ENCODE measurements at regions not wholly inside any gene's neighbourhood (a gene's known extent, or its start where the extent isn't known, plus 50 kb on each side); places are given as distances from the start of the nearest gene placed in this dataset.

DNA sequence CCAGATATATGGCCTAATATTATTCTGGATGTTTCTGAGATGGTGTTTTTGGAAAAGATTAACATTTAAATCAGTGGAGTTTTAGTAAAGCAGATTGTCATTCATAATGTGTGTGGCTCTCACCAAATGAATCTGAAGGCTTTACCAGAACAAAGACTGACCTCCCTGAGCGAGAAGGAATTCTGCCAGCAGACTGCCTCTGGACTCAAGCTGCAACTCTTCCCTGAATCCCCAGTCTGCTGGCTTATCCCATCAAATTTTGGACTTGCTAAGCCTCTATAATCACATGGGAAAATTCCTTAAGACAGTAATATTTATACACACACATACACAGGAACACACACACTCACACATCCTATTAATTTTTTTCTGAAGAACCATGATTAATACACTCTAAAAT, 102.3 kb downstream of the FAM174B start:
- no peaks in the 10 kb centered on the region for H3K79me2 ChIP-seq (ENCODE audit: insufficient read depth, low read length)
- no peak for FAIRE-seq
- H3K4me1 ChIP-seq (ENCODE audit: insufficient read depth, low read length), result no peaks in the 10 kb centered on the region
- no peak overlapping the region for H2AFZ ChIP-seq (ENCODE audit: low read depth, low read length)
- no peak for TF ChIP-seq EZH2 (IDR thresholded peaks at IDR 0.05; ENCODE audit: insufficient read depth, low read length)
- no peak for TF ChIP-seq CTCF (IDR thresholded peaks at IDR 0.05; ENCODE audit: insufficient read depth, low read depth, low read length)
- Mint-ChIP-seq H3K4me3 (ENCODE audit: unreplicated experiment) (no peak overlapping the region), H3K4me1 (ENCODE audit: low read depth, unreplicated experiment) (no peaks in the 10 kb centered on the region), H3K27ac (ENCODE audit: unreplicated experiment) (no peak overlapping the region), H3K9me3 (ENCODE audit: unreplicated experiment) (peaks cover 2% of the 10 kb centered on the region), H3K36me3 (ENCODE audit: low read depth, unreplicated experiment) (no peaks in the 10 kb centered on the region), H3K27me3 (ENCODE audit: low read depth, unreplicated experiment) (no peaks in the 10 kb centered on the region)
- H3K27me3 ChIP-seq (ENCODE audit: insufficient read depth, low read length), result no peaks in the 10 kb centered on the region
- no peak overlapping the region for H3K4me3 ChIP-seq (ENCODE audit: insufficient read depth, low read depth, low read length)
- H3K9ac ChIP-seq (ENCODE audit: low read length), result no peak overlapping the region
- no peak for DNase-seq (ENCODE audit: low read depth)
- H4K20me1 ChIP-seq (ENCODE audit: insufficient read depth, low read length), result no peaks in the 10 kb centered on the region
- no peaks in the 10 kb centered on the region for H3K9me3 ChIP-seq (ENCODE audit: insufficient read depth, low read depth, low read length)
- no peak overlapping the region for H3K4me2 ChIP-seq (ENCODE audit: low read length)
- no peak overlapping the region for H3K27ac ChIP-seq (ENCODE audit: low read depth, low read length)
- no peaks in the 10 kb centered on the region for H3K36me3 ChIP-seq (ENCODE audit: insufficient read depth, low read length)

DNA sequence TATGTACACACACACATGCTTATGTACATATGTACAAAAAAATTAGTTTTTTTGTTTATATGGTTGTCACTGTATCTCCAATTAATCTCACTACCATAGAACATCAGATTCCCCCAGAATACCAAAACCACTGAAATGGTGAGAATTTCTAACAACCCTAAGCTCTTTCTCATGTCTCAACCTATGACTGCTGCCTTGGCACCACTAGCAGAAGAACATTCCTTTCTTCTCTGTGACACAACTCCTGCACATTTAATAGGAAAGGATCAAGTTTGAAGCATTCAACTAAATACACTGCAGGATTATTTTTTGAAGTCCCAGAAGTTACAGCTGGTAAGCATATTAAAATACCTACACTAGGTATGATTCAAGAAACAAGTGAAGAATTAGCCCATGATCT, 109.6 kb downstream of the FAM174B start:
- no peak for TF ChIP-seq EZH2 (IDR thresholded peaks at IDR 0.05; ENCODE audit: insufficient read depth, low read length)
- TF ChIP-seq CTCF (IDR thresholded peaks at IDR 0.05; ENCODE audit: insufficient read depth, low read depth, low read length), result no peak
- no peak overlapping the region for H3K27ac Mint-ChIP-seq (ENCODE audit: unreplicated experiment)
- H3K9me3 Mint-ChIP-seq (ENCODE audit: unreplicated experiment), result peaks cover 13% of the 10 kb centered on the region
- H3K27me3 ChIP-seq (ENCODE audit: insufficient read depth, low read length), result no peaks in the 10 kb centered on the region
- H4K20me1 ChIP-seq (ENCODE audit: insufficient read depth, low read length), result no peaks in the 10 kb centered on the region
- FAIRE-seq, result no peak
- H3K4me1 Mint-ChIP-seq (ENCODE audit: low read depth, unreplicated experiment), result peaks cover 6% of the 10 kb centered on the region
- H3K79me2 ChIP-seq (ENCODE audit: insufficient read depth, low read length), result no peaks in the 10 kb centered on the region
- H2AFZ ChIP-seq (ENCODE audit: low read depth, low read length), result no peak overlapping the region
- peak; percentile 4 for DNase-seq (ENCODE audit: low read depth)
- H3K4me2 ChIP-seq (ENCODE audit: low read length), result no peak overlapping the region
- no peak overlapping the region for H3K4me3 Mint-ChIP-seq (ENCODE audit: unreplicated experiment)
- H3K4me3 ChIP-seq (ENCODE audit: insufficient read depth, low read depth, low read length), result no peak overlapping the region
- H3K9me3 ChIP-seq (ENCODE audit: insufficient read depth, low read depth, low read length), result no peaks in the 10 kb centered on the region
- no peaks in the 10 kb centered on the region for H3K36me3 ChIP-seq (ENCODE audit: insufficient read depth, low read length)
- H3K4me1 ChIP-seq (ENCODE audit: insufficient read depth, low read length), result peaks cover 6% of the 10 kb centered on the region
- no peaks in the 10 kb centered on the region for H3K36me3 Mint-ChIP-seq (ENCODE audit: low read depth, unreplicated experiment)
- no peak overlapping the region for H3K9ac ChIP-seq (ENCODE audit: low read length)
- no peak overlapping the region for H3K27ac ChIP-seq (ENCODE audit: low read depth, low read length)
- H3K27me3 Mint-ChIP-seq (ENCODE audit: low read depth, unreplicated experiment), result peaks cover 5% of the 10 kb centered on the region

DNA sequence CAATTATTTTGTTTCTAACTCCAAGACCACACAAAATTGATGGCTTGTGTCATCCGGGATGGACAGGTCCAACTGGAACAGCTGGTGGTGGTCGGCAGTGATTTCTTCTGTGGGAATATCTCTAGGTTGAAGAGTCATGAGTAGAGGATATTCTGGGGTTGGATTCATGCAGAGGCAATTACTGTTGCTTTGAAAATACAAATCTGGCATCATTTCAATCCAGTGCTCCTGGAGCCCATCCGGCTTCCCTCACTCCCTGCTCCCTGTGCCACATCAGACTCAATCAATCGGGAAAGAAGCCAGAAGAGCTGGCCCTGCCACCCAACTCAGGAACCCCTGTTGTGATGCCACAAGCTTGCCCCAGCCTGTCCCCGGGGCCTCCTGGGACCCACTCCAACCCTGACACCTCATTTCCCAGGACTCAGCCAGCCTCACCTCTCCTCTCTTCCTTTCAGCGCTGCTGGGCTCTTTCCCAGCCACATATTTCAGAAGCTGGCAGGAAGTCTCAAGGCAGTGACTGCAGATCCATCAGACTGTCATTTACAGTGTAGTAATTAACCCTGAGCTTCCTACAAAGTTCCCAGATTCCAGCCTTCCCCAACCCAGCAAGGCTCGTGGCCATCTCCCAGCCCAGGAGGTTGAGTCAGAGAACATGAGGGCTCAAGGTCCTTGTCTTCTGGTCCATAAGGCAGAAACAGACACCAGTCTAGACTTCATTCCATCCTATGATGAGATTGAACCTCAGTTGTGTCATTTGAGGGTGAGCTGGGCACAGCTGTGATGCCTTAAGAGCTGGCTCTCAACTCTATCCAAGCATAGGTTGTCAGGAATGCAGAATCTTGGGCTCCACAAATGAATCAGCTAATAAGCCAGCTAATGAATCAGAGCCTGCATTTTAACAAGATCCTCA, 114.0 kb downstream of the FAM174B start:
- no peak overlapping the region for H3K9ac ChIP-seq (ENCODE audit: low read length)
- H2AFZ ChIP-seq (ENCODE audit: low read depth, low read length), result peak overlapping the region; percentile 52
- TF ChIP-seq CTCF (IDR thresholded peaks at IDR 0.05; ENCODE audit: insufficient read depth, low read depth, low read length) (no peak), EZH2 (IDR thresholded peaks at IDR 0.05; ENCODE audit: insufficient read depth, low read length) (no peak)
- no peak overlapping the region for H3K27ac ChIP-seq (ENCODE audit: low read depth, low read length)
- no peaks in the 10 kb centered on the region for H3K27me3 ChIP-seq (ENCODE audit: insufficient read depth, low read length)
- no peaks in the 10 kb centered on the region for H3K79me2 ChIP-seq (ENCODE audit: insufficient read depth, low read length)
- no peak overlapping the region for H3K4me3 Mint-ChIP-seq (ENCODE audit: unreplicated experiment)
- no peak overlapping the region for H3K4me3 ChIP-seq (ENCODE audit: insufficient read depth, low read depth, low read length)
- H3K9me3 Mint-ChIP-seq (ENCODE audit: unreplicated experiment), result peaks cover 15% of the 10 kb centered on the region
- no peaks in the 10 kb centered on the region for H4K20me1 ChIP-seq (ENCODE audit: insufficient read depth, low read length)
- H3K27me3 Mint-ChIP-seq (ENCODE audit: low read depth, unreplicated experiment), result peaks cover 2% of the 10 kb centered on the region
- no peak overlapping the region for H3K4me2 ChIP-seq (ENCODE audit: low read length)
- peak overlapping the region; percentile 87 for H3K27ac Mint-ChIP-seq (ENCODE audit: unreplicated experiment)
- no peaks in the 10 kb centered on the region for H3K36me3 Mint-ChIP-seq (ENCODE audit: low read depth, unreplicated experiment)
- DNase-seq (ENCODE audit: low read depth) (peak; percentile 71), FAIRE-seq (no peak)
- H3K9me3 ChIP-seq (ENCODE audit: insufficient read depth, low read depth, low read length), result no peaks in the 10 kb centered on the region
- H3K36me3 ChIP-seq (ENCODE audit: insufficient read depth, low read length), result no peaks in the 10 kb centered on the region
- H3K4me1 Mint-ChIP-seq (ENCODE audit: low read depth, unreplicated experiment), result peaks cover 6% of the 10 kb centered on the region
- H3K4me1 ChIP-seq (ENCODE audit: insufficient read depth, low read length), result peaks cover 6% of the 10 kb centered on the region

Data from astrocyte (in vitro differentiated cells and primary cell).